Calu3 (cell line): ENCODE measurements at regions not wholly inside any gene's neighbourhood (a gene's known extent, or its start where the extent isn't known, plus 50 kb on each side); places are given as distances from the start of the nearest gene placed in this dataset.
"Not testable (repeated sequence)": the region's sequence is repeated elsewhere in the genome, so short reads cannot be mapped to it uniquely, and the experiment has no call there.

Experiments
- BruUV-seq: library from RNA; stranded (reverse); fragments of 400-500 nt; replicated peaks from 2 replicates; lab custom pipeline; 2021; lab: Mats Ljungman, UMichigan
- CTCF ChIA-PET: fragments of 300-600 bp; sonication (Branson Sonifier 250); formaldehyde crosslinking; loops from one replicate; lab custom pipeline; 2022; ENCODE audit warnings: antibody characterized with exemption; lab: Charles Lee
- DNase-seq: peaks from one replicate; pipeline ENCODE4 v3.0.0; 2022
- H3K27ac Mint-ChIP-seq: one replicate; pipeline ENCODE4 v1.8.0; 2022; ENCODE audit warnings: mixed read lengths; ENCODE audit not compliant: unreplicated experiment
- H3K27me3 Mint-ChIP-seq: one replicate; pipeline ENCODE4 v1.8.0; 2022; ENCODE audit warnings: mixed read lengths; ENCODE audit not compliant: unreplicated experiment
- H3K36me3 Mint-ChIP-seq: one replicate; pipeline ENCODE4 v1.8.0; 2022; ENCODE audit warnings: mild to moderate bottlenecking, moderate library complexity, mixed read lengths; ENCODE audit not compliant: insufficient read depth, unreplicated experiment
- H3K4me1 Mint-ChIP-seq: one replicate; pipeline ENCODE4 v1.8.0; 2022; ENCODE audit warnings: mild to moderate bottlenecking, low read depth, mixed read lengths; ENCODE audit not compliant: unreplicated experiment
- H3K4me3 Mint-ChIP-seq: one replicate; pipeline ENCODE4 v1.8.0; 2022; ENCODE audit warnings: mild to moderate bottlenecking, low read depth, moderate library complexity, mixed read lengths; ENCODE audit not compliant: unreplicated experiment
- H3K9me3 Mint-ChIP-seq: one replicate; pipeline ENCODE4 v1.8.0; 2022; ENCODE audit warnings: low read depth, mixed read lengths; ENCODE audit not compliant: unreplicated experiment
- intact Hi-C: fragments of 100-400 bp; cut with micrococcal nuclease; formaldehyde crosslinking; loops from one replicate; pipeline ENCODE4 v1.10.0; 2022; ENCODE audit not compliant: unreplicated experiment
- TF ChIP-seq, protein P1 (sequence below): fragments of 200-600 bp; IDR thresholded peaks from one replicate; pipeline ENCODE4 v1.8.0; 2022; ENCODE audit warnings: antibody characterized with exemption; ENCODE audit not compliant: unreplicated experiment

DNA sequence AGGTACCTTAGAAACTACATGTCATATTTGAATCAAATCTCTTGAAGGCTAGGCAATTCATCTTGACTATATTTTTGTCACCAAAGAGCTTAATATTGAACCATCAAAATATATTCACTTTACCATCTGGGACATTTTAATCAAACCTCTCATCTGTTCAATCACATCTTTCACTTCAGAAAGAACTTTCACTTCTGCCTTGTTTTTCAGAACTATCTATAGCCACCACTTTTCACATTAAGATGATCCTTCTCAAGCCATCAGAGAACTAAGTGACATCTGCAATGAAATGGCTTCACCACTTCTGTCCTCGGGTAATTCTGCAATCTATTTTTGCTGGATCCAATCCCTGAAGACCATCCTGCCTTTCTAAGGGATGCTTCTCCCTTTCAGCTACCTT is 57.8 kb downstream of the OR2B2 start:
- Mint-ChIP-seq H3K27me3 (no peaks in the 10 kb centered on the region), H3K27ac (no peak overlapping the region), H3K4me3 (no peak overlapping the region), H3K4me1 (no peaks in the 10 kb centered on the region), H3K9me3 (peaks cover 3% of the 10 kb centered on the region), H3K36me3 (peaks cover 5% of the 10 kb centered on the region)
- no TSS peak for BruUV-seq
- no peak for DNase-seq
- intact Hi-C loops: no loop called here
- TF ChIP-seq, protein P1, sequence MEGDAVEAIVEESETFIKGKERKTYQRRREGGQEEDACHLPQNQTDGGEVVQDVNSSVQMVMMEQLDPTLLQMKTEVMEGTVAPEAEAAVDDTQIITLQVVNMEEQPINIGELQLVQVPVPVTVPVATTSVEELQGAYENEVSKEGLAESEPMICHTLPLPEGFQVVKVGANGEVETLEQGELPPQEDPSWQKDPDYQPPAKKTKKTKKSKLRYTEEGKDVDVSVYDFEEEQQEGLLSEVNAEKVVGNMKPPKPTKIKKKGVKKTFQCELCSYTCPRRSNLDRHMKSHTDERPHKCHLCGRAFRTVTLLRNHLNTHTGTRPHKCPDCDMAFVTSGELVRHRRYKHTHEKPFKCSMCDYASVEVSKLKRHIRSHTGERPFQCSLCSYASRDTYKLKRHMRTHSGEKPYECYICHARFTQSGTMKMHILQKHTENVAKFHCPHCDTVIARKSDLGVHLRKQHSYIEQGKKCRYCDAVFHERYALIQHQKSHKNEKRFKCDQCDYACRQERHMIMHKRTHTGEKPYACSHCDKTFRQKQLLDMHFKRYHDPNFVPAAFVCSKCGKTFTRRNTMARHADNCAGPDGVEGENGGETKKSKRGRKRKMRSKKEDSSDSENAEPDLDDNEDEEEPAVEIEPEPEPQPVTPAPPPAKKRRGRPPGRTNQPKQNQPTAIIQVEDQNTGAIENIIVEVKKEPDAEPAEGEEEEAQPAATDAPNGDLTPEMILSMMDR: no peak
- CTCF ChIA-PET: no interaction called here

DNA sequence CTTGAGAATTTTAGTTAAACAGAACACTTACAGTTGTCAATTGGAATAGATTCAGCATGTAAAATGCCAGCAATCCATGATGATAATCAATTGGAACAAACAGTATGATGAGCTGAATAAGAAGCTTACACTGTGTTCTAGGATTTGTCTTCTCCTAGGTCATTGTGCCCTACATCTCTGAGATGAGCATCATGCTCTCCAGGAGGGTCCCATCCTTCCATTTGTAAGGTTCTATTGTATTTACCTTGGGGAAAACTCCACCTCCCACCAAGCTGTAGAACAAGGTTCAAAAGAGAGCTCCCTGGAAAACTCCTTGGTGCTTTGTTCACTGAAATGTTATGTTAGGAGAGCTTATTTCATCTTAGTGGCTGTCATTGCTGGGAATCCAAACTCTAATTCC is 60.8 kb downstream of the OR2B2 start:
- CTCF ChIA-PET: interaction anchor here (1.0 kb wide), 1 partner anchor 51 kb away, joined by 4 read pairs; no protein-coding TSS in a partner anchor
- Mint-ChIP-seq H3K4me1 (peaks cover 24% of the 10 kb centered on the region), H3K27ac (no peak overlapping the region), H3K9me3 (no peaks in the 10 kb centered on the region), H3K27me3 (no peaks in the 10 kb centered on the region), H3K36me3 (peaks cover 10% of the 10 kb centered on the region), H3K4me3 (no peak overlapping the region)
- DNase-seq: no peak
- intact Hi-C loops: no loop called here
- TF ChIP-seq, protein P1: no peak
- no TSS peak for BruUV-seq

DNA sequence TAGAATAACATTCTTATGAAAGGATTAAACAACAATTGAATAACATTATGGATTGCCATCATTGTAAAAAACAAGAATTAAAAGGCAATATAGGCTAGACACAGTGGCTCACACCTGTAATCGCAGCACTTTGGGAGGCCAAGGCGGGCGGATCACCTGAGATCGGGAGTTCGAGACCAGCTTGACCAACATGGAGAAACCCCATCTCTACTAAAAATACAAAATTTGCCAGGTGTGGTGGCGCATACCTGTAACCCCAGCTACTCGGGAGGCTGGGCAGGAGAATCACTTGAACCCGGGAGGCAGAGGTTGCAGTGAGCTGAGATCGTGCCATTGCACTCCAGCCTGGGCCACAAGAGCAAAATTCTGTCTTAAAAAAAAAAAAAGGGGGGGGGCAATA is 63.2 kb downstream of the OR2B2 start:
- H3K4me3 Mint-ChIP-seq, BruUV-seq, DNase-seq, H3K9me3 Mint-ChIP-seq, H3K27me3 Mint-ChIP-seq, H3K36me3 Mint-ChIP-seq, intact Hi-C loops: not testable (repeated sequence)
- Mint-ChIP-seq H3K27ac (peak overlapping the region; percentile 62), H3K4me1 (peaks cover 24% of the 10 kb centered on the region)
- CTCF ChIA-PET: interaction anchor here (0.5 to 1.2 kb wide), 3 partner anchors 8 to 13 kb away, joined by 3 read pairs; a partner anchor contains a TSS

DNA sequence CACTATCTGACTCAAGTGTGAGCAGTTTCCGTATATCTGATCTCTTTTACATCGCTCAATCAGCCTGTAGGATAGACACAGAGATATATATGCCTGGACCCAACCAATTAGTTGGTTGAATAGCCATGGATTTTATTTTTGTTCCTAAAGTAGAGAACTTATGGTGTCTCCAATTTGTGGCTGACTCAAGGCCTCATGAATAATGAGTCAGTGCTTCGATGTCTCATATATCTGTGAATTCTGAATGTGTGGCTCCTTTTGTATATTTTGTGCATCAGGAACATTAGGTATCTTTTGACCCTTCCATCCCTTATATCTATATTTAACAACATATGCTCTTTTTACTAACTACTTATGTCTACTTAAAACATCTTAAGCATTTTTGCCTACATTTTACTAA is 64.5 kb downstream of the OR2B2 start:
- TF ChIP-seq, protein P1: no peak
- BruUV-seq: no TSS peak
- H3K9me3 Mint-ChIP-seq: no peaks in the 10 kb centered on the region
- intact Hi-C loops: no loop called here
- CTCF ChIA-PET: no interaction called here
- H3K4me3 Mint-ChIP-seq: peak overlapping the region; percentile 23
- DNase-seq: no peak
- H3K27me3 Mint-ChIP-seq: no peaks in the 10 kb centered on the region
- peaks cover 5% of the 10 kb centered on the region for H3K36me3 Mint-ChIP-seq
- peaks cover 24% of the 10 kb centered on the region for H3K4me1 Mint-ChIP-seq
- H3K27ac Mint-ChIP-seq: peak overlapping the region; percentile 62

DNA sequence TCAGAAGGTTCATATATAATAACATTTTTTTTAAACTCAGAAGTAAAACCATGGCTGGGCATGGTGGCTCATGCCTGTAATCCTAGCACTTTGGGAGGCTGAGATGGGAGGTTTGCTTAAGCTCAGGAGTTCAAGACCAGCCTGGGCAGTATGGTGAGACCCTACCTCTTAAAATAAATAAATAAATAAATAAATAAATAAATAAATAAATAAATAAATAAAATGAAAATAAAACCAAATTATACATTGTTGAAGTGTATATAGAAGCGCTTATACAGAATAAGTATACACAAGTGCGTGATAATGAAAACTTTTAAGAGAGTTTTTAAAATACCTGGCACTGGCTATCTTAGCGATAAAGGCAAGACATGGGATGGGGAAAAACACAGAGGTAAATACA is 71.6 kb downstream of the OR2B2 start:
- Mint-ChIP-seq H3K9me3 (no peaks in the 10 kb centered on the region), H3K4me3 (no peak overlapping the region), H3K27ac (no peak overlapping the region), H3K27me3 (no peaks in the 10 kb centered on the region), H3K36me3 (no peaks in the 10 kb centered on the region), H3K4me1 (no peaks in the 10 kb centered on the region)
- TF ChIP-seq, protein P1: no peak
- intact Hi-C loops: no loop called here
- no TSS peak for BruUV-seq
- CTCF ChIA-PET: no interaction called here
- DNase-seq: no peak
